Neural cell (in vitro differentiated cells): ENCODE measurements at regions not wholly inside any gene's neighbourhood (a gene's known extent, or its start where the extent isn't known, plus 50 kb on each side); places are given as distances from the start of the nearest gene placed in this dataset.

ENCODE experiments used
- H2AFZ ChIP-seq: fragments of 200-600, 300-800 bp; sonication (generic), shearing (Covaris generic); 2 replicates; pipeline ENCODE4 v1.6.0; 2014; ENCODE audit warnings: low read depth, mild to moderate bottlenecking, antibody characterized with exemption, low read length, moderate library complexity
- H3F3A ChIP-seq: fragments of 200-600 bp; shearing (Covaris generic); 2 replicates; pipeline ENCODE4 v1.6.1; 2016; ENCODE audit warnings: mild to moderate bottlenecking, moderate library complexity, mixed read lengths, antibody characterized with exemption, low read length; ENCODE audit not compliant: insufficient read depth, poor library complexity, severe bottlenecking
- H3K27ac ChIP-seq: fragments of 200-600, 300-800 bp; sonication (generic), shearing (Covaris generic); 2 replicates; pipeline ENCODE4 v1.5.1; 2014; ENCODE audit warnings: mild to moderate bottlenecking, low read length, moderate library complexity
- H3K27me3 ChIP-seq: fragments of 300-800, 200-600 bp; sonication (generic), shearing (Covaris generic); 2 replicates; pipeline ENCODE4 v1.6.0; 2014; ENCODE audit warnings: mild to moderate bottlenecking, low read depth, low read length, moderate library complexity; ENCODE audit not compliant: insufficient read depth
- H3K36me3 ChIP-seq: fragments of 300-800, 200-600 bp; sonication (generic), shearing (Covaris generic); 2 replicates; pipeline ENCODE4 v1.5.1; 2014; ENCODE audit warnings: mild to moderate bottlenecking, antibody characterized with exemption, low read length, moderate library complexity; ENCODE audit not compliant: insufficient read depth
- H3K4me2 ChIP-seq: fragments of 300-800, 200-600 bp; sonication (generic), shearing (Covaris generic); 2 replicates; pipeline ENCODE4 v1.6.0; 2014; ENCODE audit warnings: mild to moderate bottlenecking, low read length
- H3K4me3 ChIP-seq: fragments of 300-800, 200-600 bp; sonication (generic), shearing (Covaris generic); 2 replicates; pipeline ENCODE4 v1.5.1; 2014; ENCODE audit warnings: mild to moderate bottlenecking, low read length, moderate library complexity
- H3K79me2 ChIP-seq: fragments of 200-600 bp; shearing (Covaris generic); replicated peaks from 2 replicates; pipeline ENCODE4 v1.6.0; 2014; ENCODE audit warnings: mild to moderate bottlenecking, low read length, moderate library complexity; ENCODE audit not compliant: insufficient read depth
- H3K9ac ChIP-seq: fragments of 300-800, 200-600 bp; sonication (generic), shearing (Covaris generic); 2 replicates; pipeline ENCODE4 v1.6.1; 2016; ENCODE audit warnings: mild to moderate bottlenecking, low read length, mixed read lengths
- H3K9me2 ChIP-seq: fragments of 200-600 bp; shearing (Covaris generic); 2 replicates; pipeline ENCODE4 v1.6.1; 2016; ENCODE audit warnings: mild to moderate bottlenecking, low read length, mixed read lengths; ENCODE audit not compliant: insufficient read depth
- H3K9me3 ChIP-seq: fragments of 200-600, 300-800 bp; sonication (generic), shearing (Covaris generic); 2 replicates; pipeline ENCODE4 v1.6.1; 2016; ENCODE audit warnings: mild to moderate bottlenecking, mixed run types, low read length, moderate library complexity, mixed read lengths
- H4K20me1 ChIP-seq: fragments of 200-600 bp; shearing (Covaris generic); 2 replicates; pipeline ENCODE4 v1.6.1; 2016; ENCODE audit warnings: mild to moderate bottlenecking, mixed run types; ENCODE audit not compliant: insufficient read depth
- EP300 ChIP-seq: fragments of 450-650 bp; conservative IDR thresholded peaks from 2 replicates; pipeline ENCODE4 v1.6.1; 2014; ENCODE audit warnings: antibody characterized with exemption, mild to moderate bottlenecking, moderate library complexity; ENCODE audit not compliant: poor library complexity, severe bottlenecking
- EZH2 ChIP-seq: fragments of 200-600, 300-800 bp; shearing (Covaris generic), sonication (generic); IDR thresholded peaks from 2 replicates; pipeline ENCODE4 v1.6.1; 2014; ENCODE audit warnings: antibody characterized with exemption, low read length, borderline replicate concordance, mild to moderate bottlenecking; ENCODE audit not compliant: insufficient read depth, poor library complexity, severe bottlenecking
- MXI1 ChIP-seq: fragments of 450-650 bp; conservative IDR thresholded peaks from 2 replicates; pipeline ENCODE4 v1.6.1; 2014; ENCODE audit warnings: antibody characterized with exemption, mild to moderate bottlenecking; ENCODE audit not compliant: poor library complexity, severe bottlenecking
- POLR2AphosphoS5 ChIP-seq: IDR thresholded peaks from 2 replicates; pipeline ENCODE4 v1.6.1; 2012
- RAD21 ChIP-seq: fragments of 450-650 bp; conservative IDR thresholded peaks from 2 replicates; pipeline ENCODE4 v1.6.1; 2014; ENCODE audit warnings: antibody characterized with exemption, mild to moderate bottlenecking, moderate library complexity
- SMC3 ChIP-seq: fragments of 450-650 bp; conservative IDR thresholded peaks from 2 replicates; pipeline ENCODE4 v1.6.1; 2014; ENCODE audit warnings: antibody characterized with exemption, mild to moderate bottlenecking, moderate library complexity; ENCODE audit not compliant: poor library complexity
- TAF1 ChIP-seq: IDR thresholded peaks from 2 replicates; pipeline ENCODE4 v1.6.1; 2012; ENCODE audit warnings: low read depth
- TF ChIP-seq, protein P1 (sequence below): IDR thresholded peaks from 2 replicates; pipeline ENCODE4 v1.6.1; 2012; ENCODE audit warnings: borderline replicate concordance
- TF ChIP-seq, protein P2 (sequence below): fragments of 450-650 bp; IDR thresholded peaks from 2 replicates; pipeline ENCODE4 v1.5.1; 2014; ENCODE audit warnings: antibody characterized with exemption, mild to moderate bottlenecking, moderate library complexity; ENCODE audit not compliant: poor library complexity, severe bottlenecking

DNA sequence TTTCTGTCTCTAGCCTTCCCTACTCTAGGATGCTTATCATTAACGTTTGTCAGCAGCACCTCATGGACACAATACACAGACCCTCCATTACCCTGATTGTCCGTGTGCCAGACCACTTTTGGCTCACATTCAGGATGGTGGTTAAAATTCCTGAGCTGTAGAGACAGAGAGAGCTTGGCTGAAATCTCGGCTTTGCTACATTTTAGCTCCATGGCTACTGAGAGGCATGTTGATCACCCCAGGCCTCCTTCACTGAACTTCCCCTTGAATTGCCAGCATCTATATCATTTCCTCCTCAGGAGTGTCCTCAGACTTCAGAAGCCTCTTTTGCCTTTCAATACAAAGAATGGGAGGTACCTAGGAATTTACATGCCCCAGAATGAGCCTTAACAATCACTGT, 104.7 kb upstream of the ISL1 start:
- Histone ChIP-seq H4K20me1 (no peaks in the 10 kb centered on the region), H2AFZ (no peak overlapping the region), H3K36me3 (no peaks in the 10 kb centered on the region), H3K4me3 (no peak overlapping the region), H3K9me2 (no peaks in the 10 kb centered on the region), H3K9me3 (no peaks in the 10 kb centered on the region), H3K27ac (no peak overlapping the region), H3K9ac (no peak overlapping the region), H3K27me3 (no peaks in the 10 kb centered on the region), H3K4me2 (no peak overlapping the region), H3F3A (no peaks in the 10 kb centered on the region), H3K79me2 (no peaks in the 10 kb centered on the region)
- TF ChIP-seq MXI1 (no peak), EZH2 (no peak), RAD21 (no peak), POLR2AphosphoS5 (no peak), EP300 (no peak), TAF1 (no peak), SMC3 (no peak)
- TF ChIP-seq, protein P1, sequence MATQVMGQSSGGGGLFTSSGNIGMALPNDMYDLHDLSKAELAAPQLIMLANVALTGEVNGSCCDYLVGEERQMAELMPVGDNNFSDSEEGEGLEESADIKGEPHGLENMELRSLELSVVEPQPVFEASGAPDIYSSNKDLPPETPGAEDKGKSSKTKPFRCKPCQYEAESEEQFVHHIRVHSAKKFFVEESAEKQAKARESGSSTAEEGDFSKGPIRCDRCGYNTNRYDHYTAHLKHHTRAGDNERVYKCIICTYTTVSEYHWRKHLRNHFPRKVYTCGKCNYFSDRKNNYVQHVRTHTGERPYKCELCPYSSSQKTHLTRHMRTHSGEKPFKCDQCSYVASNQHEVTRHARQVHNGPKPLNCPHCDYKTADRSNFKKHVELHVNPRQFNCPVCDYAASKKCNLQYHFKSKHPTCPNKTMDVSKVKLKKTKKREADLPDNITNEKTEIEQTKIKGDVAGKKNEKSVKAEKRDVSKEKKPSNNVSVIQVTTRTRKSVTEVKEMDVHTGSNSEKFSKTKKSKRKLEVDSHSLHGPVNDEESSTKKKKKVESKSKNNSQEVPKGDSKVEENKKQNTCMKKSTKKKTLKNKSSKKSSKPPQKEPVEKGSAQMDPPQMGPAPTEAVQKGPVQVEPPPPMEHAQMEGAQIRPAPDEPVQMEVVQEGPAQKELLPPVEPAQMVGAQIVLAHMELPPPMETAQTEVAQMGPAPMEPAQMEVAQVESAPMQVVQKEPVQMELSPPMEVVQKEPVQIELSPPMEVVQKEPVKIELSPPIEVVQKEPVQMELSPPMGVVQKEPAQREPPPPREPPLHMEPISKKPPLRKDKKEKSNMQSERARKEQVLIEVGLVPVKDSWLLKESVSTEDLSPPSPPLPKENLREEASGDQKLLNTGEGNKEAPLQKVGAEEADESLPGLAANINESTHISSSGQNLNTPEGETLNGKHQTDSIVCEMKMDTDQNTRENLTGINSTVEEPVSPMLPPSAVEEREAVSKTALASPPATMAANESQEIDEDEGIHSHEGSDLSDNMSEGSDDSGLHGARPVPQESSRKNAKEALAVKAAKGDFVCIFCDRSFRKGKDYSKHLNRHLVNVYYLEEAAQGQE: no peak
- TF ChIP-seq, protein P2, sequence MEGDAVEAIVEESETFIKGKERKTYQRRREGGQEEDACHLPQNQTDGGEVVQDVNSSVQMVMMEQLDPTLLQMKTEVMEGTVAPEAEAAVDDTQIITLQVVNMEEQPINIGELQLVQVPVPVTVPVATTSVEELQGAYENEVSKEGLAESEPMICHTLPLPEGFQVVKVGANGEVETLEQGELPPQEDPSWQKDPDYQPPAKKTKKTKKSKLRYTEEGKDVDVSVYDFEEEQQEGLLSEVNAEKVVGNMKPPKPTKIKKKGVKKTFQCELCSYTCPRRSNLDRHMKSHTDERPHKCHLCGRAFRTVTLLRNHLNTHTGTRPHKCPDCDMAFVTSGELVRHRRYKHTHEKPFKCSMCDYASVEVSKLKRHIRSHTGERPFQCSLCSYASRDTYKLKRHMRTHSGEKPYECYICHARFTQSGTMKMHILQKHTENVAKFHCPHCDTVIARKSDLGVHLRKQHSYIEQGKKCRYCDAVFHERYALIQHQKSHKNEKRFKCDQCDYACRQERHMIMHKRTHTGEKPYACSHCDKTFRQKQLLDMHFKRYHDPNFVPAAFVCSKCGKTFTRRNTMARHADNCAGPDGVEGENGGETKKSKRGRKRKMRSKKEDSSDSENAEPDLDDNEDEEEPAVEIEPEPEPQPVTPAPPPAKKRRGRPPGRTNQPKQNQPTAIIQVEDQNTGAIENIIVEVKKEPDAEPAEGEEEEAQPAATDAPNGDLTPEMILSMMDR: no peak

DNA sequence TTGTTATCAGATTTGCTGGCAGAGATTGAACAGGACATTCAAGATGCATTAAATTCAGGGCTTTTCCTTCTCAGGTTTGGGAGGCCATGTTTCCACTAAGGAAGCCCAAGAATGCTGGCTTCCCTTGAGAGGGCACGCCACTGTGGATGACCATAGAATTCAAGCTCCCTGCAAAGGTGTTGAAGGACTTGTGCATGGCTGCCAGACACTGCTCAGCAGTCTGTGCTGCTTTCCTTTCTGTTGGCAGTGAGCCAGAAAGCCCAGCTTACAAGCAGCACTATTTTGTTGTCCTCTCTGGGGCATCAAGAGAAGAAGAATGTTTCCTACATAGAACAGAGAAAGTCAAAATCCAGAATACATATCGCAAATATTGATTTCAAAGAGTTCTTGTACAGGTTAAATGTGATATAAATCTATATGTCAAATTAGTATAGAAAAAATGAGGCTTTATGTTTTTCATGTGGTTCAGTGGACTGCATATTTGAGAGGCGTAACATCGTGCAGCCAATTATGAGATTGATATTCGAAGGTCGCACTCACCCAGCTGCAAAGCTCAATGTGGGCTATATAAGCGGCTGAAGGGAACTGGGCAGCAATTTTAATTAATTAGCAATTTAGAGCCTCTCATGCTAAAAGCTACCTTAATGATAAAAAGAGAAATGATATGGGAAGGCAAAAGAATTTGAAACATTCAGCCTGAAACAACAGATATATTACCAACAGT, 103.1 kb upstream of the ISL1 start:
- Histone ChIP-seq H3F3A (no peaks in the 10 kb centered on the region), H3K9me2 (no peaks in the 10 kb centered on the region), H3K27me3 (no peaks in the 10 kb centered on the region), H3K27ac (no peak overlapping the region), H3K79me2 (no peaks in the 10 kb centered on the region), H3K4me2 (no peak overlapping the region), H2AFZ (no peak overlapping the region), H3K36me3 (no peaks in the 10 kb centered on the region), H3K9ac (no peak overlapping the region), H4K20me1 (no peaks in the 10 kb centered on the region), H3K9me3 (no peaks in the 10 kb centered on the region), H3K4me3 (no peak overlapping the region)
- TF ChIP-seq, protein P2: no peak
- TF ChIP-seq EZH2 (no peak), RAD21 (no peak), SMC3 (no peak)
